HEK293 (cell line): ENCODE measurements at regions not wholly inside any gene's neighbourhood (a gene's known extent, or its start where the extent isn't known, plus 50 kb on each side); places are given as distances from the start of the nearest gene placed in this dataset.

Source experiments
- CTCF ChIA-PET: fragments of 350-600 bp; formaldehyde crosslinking; extraction: SDS; loops from one replicate; lab custom pipeline; 2021; ENCODE audit warnings: antibody characterized with exemption; lab: Yijun Ruan, JAX
- POLR2A ChIA-PET: fragments of 300-600 bp; formaldehyde crosslinking; extraction: SDS; loops from one replicate; lab custom pipeline; 2020; ENCODE audit warnings: antibody characterized with exemption, inconsistent platforms; lab: Yijun Ruan, JAX
- H3K27ac ChIP-seq: fragments of 200-500 bp; sonication (Bioruptor generic); 2 replicates; pipeline ENCODE4 v1.5.1; 2014; ENCODE audit warnings: low read depth, low read length, control low read depth, inconsistent platforms; ENCODE audit errors: extremely low read depth
- H3K36me3 ChIP-seq, 2 experiments: fragments of 200-500 bp in 1 of 2; sonication (Bioruptor generic) in 1 of 2; 1 replicate in 1 of 2; 2 replicates in 1 of 2; pipeline ENCODE4 v1.5.1; 2014 to 2017; ENCODE audit warnings: inconsistent platforms in 2 of 2, low read length in 2 of 2; ENCODE audit not compliant: control insufficient read depth in 2 of 2, insufficient read depth in 1 of 2
- H3K4me1 ChIP-seq: fragments of 200-500 bp; sonication (Bioruptor generic); 2 replicates; pipeline ENCODE4 v1.5.1; 2014; ENCODE audit warnings: mild to moderate bottlenecking, low read length, inconsistent platforms; ENCODE audit not compliant: control insufficient read depth, insufficient read depth
- H3K4me3 ChIP-seq: 2 replicates; pipeline ENCODE4 v1.5.1; 2011; ENCODE audit warnings: low read depth, mild to moderate bottlenecking, control low read depth, low read length, moderate library complexity
- H3K9me3 ChIP-seq: fragments of 200-500 bp; sonication (Bioruptor generic); 2 replicates; pipeline ENCODE4 v1.5.1; 2014; ENCODE audit warnings: low read depth, low read length, inconsistent platforms; ENCODE audit not compliant: control insufficient read depth, insufficient read depth
- BCL6B ChIP-seq: fragments of 450-650 bp; formaldehyde crosslinking; IDR thresholded peaks from 2 replicates; pipeline ENCODE4 v1.5.1; 2017; ENCODE audit warnings: missing biosample characterization, missing genetic modification characterization
- CTCF ChIP-seq: fragments of 450-650 bp; formaldehyde crosslinking; IDR thresholded peaks from 2 replicates; pipeline ENCODE4 v1.5.1; 2016; ENCODE audit warnings: missing biosample characterization, missing genetic modification characterization
- EGR2 ChIP-seq: fragments of 450-650 bp; formaldehyde crosslinking; IDR thresholded peaks from 2 replicates; pipeline ENCODE4 v1.5.1; 2016; ENCODE audit warnings: low read depth, missing biosample characterization, missing genetic modification characterization
- ELK4 ChIP-seq: IDR thresholded peaks from 2 replicates; pipeline ENCODE4 v1.6.1; 2011; ENCODE audit warnings: mild to moderate bottlenecking, low read depth, low read length, borderline replicate concordance
- HOXC10 ChIP-seq: sonication (generic); formaldehyde crosslinking; IDR thresholded peaks from 2 replicates; pipeline ENCODE4 v1.8.1; 2023; ENCODE audit warnings: mild to moderate bottlenecking, missing genetic modification reagents
- KLF7 ChIP-seq: fragments of 450-650 bp; formaldehyde crosslinking; IDR thresholded peaks from 2 replicates; pipeline ENCODE4 v1.5.1; 2016; ENCODE audit warnings: missing biosample characterization, missing genetic modification characterization, borderline replicate concordance
- MEIS1 ChIP-seq: sonication (generic); formaldehyde crosslinking; IDR thresholded peaks from 2 replicates; pipeline ENCODE4 v1.8.1; 2022; ENCODE audit warnings: missing genetic modification reagents, mild to moderate bottlenecking, borderline replicate concordance
- ZBTB20 ChIP-seq: fragments of 450-650 bp; formaldehyde crosslinking; IDR thresholded peaks from 2 replicates; pipeline ENCODE4 v1.5.1; 2016; ENCODE audit warnings: missing biosample characterization, missing genetic modification characterization
- ZNF121 ChIP-seq: fragments of 450-650 bp; formaldehyde crosslinking; IDR thresholded peaks from 2 replicates; pipeline ENCODE4 v1.5.1; 2016; ENCODE audit warnings: missing biosample characterization, missing genetic modification characterization
- ZNF148 ChIP-seq: fragments of 450-650 bp; formaldehyde crosslinking; IDR thresholded peaks from 2 replicates; pipeline ENCODE4 v1.5.0; 2017; ENCODE audit warnings: missing biosample characterization, missing genetic modification characterization, borderline replicate concordance
- ZNF292 ChIP-seq: fragments of 450-650 bp; formaldehyde crosslinking; IDR thresholded peaks from 2 replicates; pipeline ENCODE4 v1.5.1; 2016; ENCODE audit warnings: low read depth, missing biosample characterization, missing genetic modification characterization, borderline replicate concordance
- ZNF311 ChIP-seq: fragments of 450-650 bp; formaldehyde crosslinking; IDR thresholded peaks from 2 replicates; pipeline ENCODE4 v1.5.1; 2017; ENCODE audit warnings: missing biosample characterization, missing genetic modification characterization, borderline replicate concordance
- ZNF391 ChIP-seq: fragments of 450-650 bp; formaldehyde crosslinking; IDR thresholded peaks from 2 replicates; pipeline ENCODE4 v1.5.1; 2016; ENCODE audit warnings: low read depth, missing biosample characterization, missing genetic modification characterization, borderline replicate concordance
- ZNF48 ChIP-seq: fragments of 450-650 bp; formaldehyde crosslinking; IDR thresholded peaks from 2 replicates; pipeline ENCODE4 v1.5.1; 2016; ENCODE audit warnings: missing biosample characterization, missing genetic modification characterization
- ZNF488 ChIP-seq: fragments of 450-650 bp; formaldehyde crosslinking; IDR thresholded peaks from 2 replicates; pipeline ENCODE4 v1.5.1; 2016; ENCODE audit warnings: missing biosample characterization, missing genetic modification characterization
- ZNF529 ChIP-seq: fragments of 450-650 bp; formaldehyde crosslinking; IDR thresholded peaks from 2 replicates; pipeline ENCODE4 v1.5.1; 2017; ENCODE audit warnings: missing genetic modification characterization, missing biosample characterization; ENCODE audit not compliant: insufficient replicate concordance
- ZNF548 ChIP-seq: fragments of 450-650 bp; formaldehyde crosslinking; IDR thresholded peaks from 2 replicates; pipeline ENCODE4 v1.5.1; 2016; ENCODE audit warnings: missing biosample characterization, missing genetic modification characterization
- ZNF560 ChIP-seq: fragments of 450-650 bp; formaldehyde crosslinking; IDR thresholded peaks from 2 replicates; pipeline ENCODE4 v1.5.1; 2017; ENCODE audit warnings: missing biosample characterization, missing genetic modification characterization, borderline replicate concordance
- ZNF600 ChIP-seq: fragments of 450-650 bp; formaldehyde crosslinking; IDR thresholded peaks from 2 replicates; pipeline ENCODE4 v1.5.1; 2016; ENCODE audit warnings: missing biosample characterization, missing genetic modification characterization
- ZNF658 ChIP-seq: fragments of 450-650 bp; formaldehyde crosslinking; IDR thresholded peaks from 2 replicates; pipeline ENCODE4; 2016; ENCODE audit warnings: missing biosample characterization, missing genetic modification characterization
- ZNF677 ChIP-seq: fragments of 450-650 bp; IDR thresholded peaks from 2 replicates; pipeline ENCODE4 v1.5.0; 2018; ENCODE audit warnings: missing biosample characterization, mild to moderate bottlenecking, missing genetic modification characterization, moderate library complexity
- ZNF692 ChIP-seq: fragments of 450-650 bp; formaldehyde crosslinking; IDR thresholded peaks from 2 replicates; pipeline ENCODE4 v1.5.1; 2016; ENCODE audit warnings: missing biosample characterization, missing genetic modification characterization
- ZNF776 ChIP-seq: fragments of 450-650 bp; formaldehyde crosslinking; IDR thresholded peaks from 2 replicates; pipeline ENCODE4 v1.5.0; 2017; ENCODE audit warnings: missing biosample characterization, missing genetic modification characterization, borderline replicate concordance
- ZSCAN18 ChIP-seq: fragments of 450-650 bp; formaldehyde crosslinking; IDR thresholded peaks from 2 replicates; pipeline ENCODE4 v1.5.1; 2016; ENCODE audit warnings: missing biosample characterization, missing genetic modification characterization

- TF ChIP-seq ZSCAN18 (tag by site-specific recombination) (no peak), ZNF560 (tag by site-specific recombination) (no peak)
These were observed 488.9 kb upstream of the HTR1E start (continued) for GRCh38 chr6:86448398-86448797.

- CTCF ChIA-PET = no interaction called here
- Histone ChIP-seq H3K4me3 (no peak overlapping the region), H3K27ac (no peak overlapping the region), H3K36me3 (no peaks in the 10 kb centered on the region), H3K9me3 (no peaks in the 10 kb centered on the region), H3K4me1 (no peaks in the 10 kb centered on the region)
- TF ChIP-seq ZNF529 (tag by site-specific recombination) = no peak
- TF ChIP-seq KLF7 (tag by site-specific recombination) = no peak
- TF ChIP-seq ZNF391 = no peak
- TF ChIP-seq ZNF121 (tag by site-specific recombination) = no peak
- TF ChIP-seq EGR2 = no peak
- POLR2A ChIA-PET = no interaction called here
These were observed 496.7 kb upstream of the HTR1E start for GRCh38 chr6:86440608-86441007.

- H3K9me3 ChIP-seq = no peaks in the 10 kb centered on the region
- no peaks in the 10 kb centered on the region for H3K36me3 ChIP-seq
- ChIA-PET CTCF (no interaction called here), POLR2A (no interaction called here)
- no peak overlapping the region for H3K27ac ChIP-seq
- no peaks in the 10 kb centered on the region for H3K4me1 ChIP-seq
- H3K4me3 ChIP-seq = no peak overlapping the region
- no peak for TF ChIP-seq HOXC10 (CRISPR knock-in tag)
- no peak for TF ChIP-seq ZNF148 (tag by site-specific recombination)
- TF ChIP-seq ZNF677 (tag by site-specific recombination) = no peak
- no peak for TF ChIP-seq ZBTB20 (tag by site-specific recombination)
- no peak for TF ChIP-seq CTCF (tag by site-specific recombination)
- TF ChIP-seq ELK4 = no peak
- TF ChIP-seq ZNF48 (tag by site-specific recombination) = no peak
- TF ChIP-seq MEIS1 (CRISPR knock-in tag) = no peak
- TF ChIP-seq ZNF548 (tag by site-specific recombination) = no peak
- TF ChIP-seq ZNF692 (tag by site-specific recombination) = no peak
- no peak for TF ChIP-seq BCL6B (tag by site-specific recombination)
- no peak for TF ChIP-seq ZNF311
- TF ChIP-seq ZNF658 (tag by site-specific recombination) = no peak
- no peak for TF ChIP-seq ZNF600
- no peak for TF ChIP-seq ZNF292 (tag by site-specific recombination)
- no peak for TF ChIP-seq ZNF776
- TF ChIP-seq ZNF488 (tag by site-specific recombination) = no peak
These were observed 513.8 kb upstream of the HTR1E start for GRCh38 chr6:86423571-86423970.
